ENCODE measurements at regions not wholly inside any gene's neighbourhood (a gene's known extent, or its start where the extent isn't known, plus 50 kb on each side); places are given as distances from the start of the nearest gene placed in this dataset.
"Not testable (repeated sequence)": the region's sequence is repeated elsewhere in the genome, so short reads cannot be mapped to it uniquely, and the experiment has no call there.

- no peak overlapping the region for H3K27ac ChIP-seq
Measured at GRCh38 chr7:140283472-140283871, 106.7 kb upstream of the KDM7A start.

GRCh38 chr7:140281960-140282359 is 105.2 kb upstream of the KDM7A start:
- H3K27ac ChIP-seq: no peak overlapping the region
- TF ChIP-seq ZFX (IDR thresholded peaks at IDR 0.05) (no peak), CTCF (conservative IDR thresholded peaks at IDR 0.05) (no peak)

More at GRCh38 chr7:140283472-140283871, 106.7 kb upstream of the KDM7A start:
- TF ChIP-seq ZFX (IDR thresholded peaks at IDR 0.05) (no peak), CTCF (conservative IDR thresholded peaks at IDR 0.05) (no peak)

DNA sequence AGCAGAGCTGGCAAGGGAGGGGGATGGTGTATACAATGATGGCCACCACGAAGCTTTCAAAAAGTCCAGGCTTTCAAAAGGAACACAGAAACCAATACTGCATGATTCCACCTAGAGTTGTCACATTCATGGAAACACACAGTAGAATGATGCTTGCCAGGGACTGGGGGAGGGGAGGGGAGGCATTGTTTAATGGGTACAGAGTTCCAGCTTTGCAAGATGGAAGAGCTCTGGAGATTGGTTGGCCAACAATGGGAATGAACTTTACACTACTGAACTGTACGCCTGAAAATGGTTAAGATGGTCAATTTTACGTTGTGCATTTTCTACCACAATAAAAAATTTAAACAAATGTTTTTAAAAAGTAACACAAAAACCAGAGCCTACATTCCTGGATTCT is 104.5 kb upstream of the KDM7A start:
- H3K27ac ChIP-seq: no peak overlapping the region
- TF ChIP-seq ZFX (IDR thresholded peaks at IDR 0.05) (no peak), CTCF (conservative IDR thresholded peaks at IDR 0.05) (no peak)

DNA sequence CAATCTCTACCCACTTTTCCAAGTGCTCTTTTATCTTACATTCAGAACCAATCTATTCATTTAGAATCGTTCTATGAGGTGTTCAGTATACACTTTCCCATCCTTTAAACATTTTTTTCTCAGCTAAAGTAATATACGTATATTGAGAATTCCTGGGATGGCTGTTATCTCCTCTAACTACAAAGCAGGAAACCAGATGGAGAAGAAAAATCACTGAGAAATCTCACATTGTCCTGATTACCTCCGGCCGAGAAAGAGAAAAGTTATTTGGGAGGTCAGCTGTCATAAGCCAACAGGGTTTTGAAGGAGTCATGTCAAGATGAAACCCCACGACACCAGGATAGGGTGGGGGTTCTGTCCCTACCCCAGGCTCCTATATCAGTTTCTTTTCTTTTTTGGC is 99.2 kb upstream of the KDM7A start:
- no peak for TF ChIP-seq ZFX (IDR thresholded peaks at IDR 0.05)
- TF ChIP-seq CTCF (conservative IDR thresholded peaks at IDR 0.05): no peak
- H3K27ac ChIP-seq: no peak overlapping the region

- H3K27ac ChIP-seq: no peak overlapping the region
- TF ChIP-seq CTCF (conservative IDR thresholded peaks at IDR 0.05) (no peak), ZFX (IDR thresholded peaks at IDR 0.05) (no peak)
Measured at GRCh38 chr7:140275069-140275965, 98.5 kb upstream of the KDM7A start.

GRCh38 chr7:140273417-140273816 is 96.6 kb upstream of the KDM7A start:
- H3K27ac ChIP-seq: no peak overlapping the region
- TF ChIP-seq ZFX (IDR thresholded peaks at IDR 0.05) (no peak), CTCF (conservative IDR thresholded peaks at IDR 0.05) (no peak)

- H3K27ac ChIP-seq: not testable (repeated sequence)
Measured at GRCh38 chr7:140271643-140271968, 94.8 kb upstream of the KDM7A start.
